NCI-H524 treated with DMSO at 0.1 percent for 48 hours (cell line): ENCODE measurements at regions not wholly inside any gene's neighbourhood (a gene's known extent, or its start where the extent isn't known, plus 50 kb on each side); places are given as distances from the start of the nearest gene placed in this dataset.
"Not testable (repeated sequence)": the region's sequence is repeated elsewhere in the genome, so short reads cannot be mapped to it uniquely, and the experiment has no call there.

Experiments
- DNase-seq: peaks from one replicate; lab custom pipeline; 2025; lab: John Stamatoyannopoulos, UW

DNA sequence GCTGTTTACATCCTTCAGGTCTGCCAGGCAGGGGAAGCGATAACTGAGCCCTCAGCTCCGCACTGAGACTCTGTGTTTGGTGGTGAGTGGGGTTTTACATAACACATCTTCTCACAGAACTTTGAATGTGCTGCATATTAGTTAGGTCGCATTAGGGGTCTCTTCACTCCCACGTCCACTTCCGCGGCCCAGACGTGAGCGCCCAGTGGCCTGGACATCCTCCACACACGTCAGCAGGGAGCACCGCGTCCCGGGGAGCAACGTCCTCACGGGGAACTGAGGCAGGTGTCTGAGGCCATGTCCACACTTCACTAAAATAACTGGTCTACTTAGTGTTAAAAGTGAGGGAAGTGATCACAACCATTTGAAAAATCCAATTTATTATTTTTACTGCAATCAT, 100.4 kb upstream of the SATB2 start:
- no peak for DNase-seq

DNA sequence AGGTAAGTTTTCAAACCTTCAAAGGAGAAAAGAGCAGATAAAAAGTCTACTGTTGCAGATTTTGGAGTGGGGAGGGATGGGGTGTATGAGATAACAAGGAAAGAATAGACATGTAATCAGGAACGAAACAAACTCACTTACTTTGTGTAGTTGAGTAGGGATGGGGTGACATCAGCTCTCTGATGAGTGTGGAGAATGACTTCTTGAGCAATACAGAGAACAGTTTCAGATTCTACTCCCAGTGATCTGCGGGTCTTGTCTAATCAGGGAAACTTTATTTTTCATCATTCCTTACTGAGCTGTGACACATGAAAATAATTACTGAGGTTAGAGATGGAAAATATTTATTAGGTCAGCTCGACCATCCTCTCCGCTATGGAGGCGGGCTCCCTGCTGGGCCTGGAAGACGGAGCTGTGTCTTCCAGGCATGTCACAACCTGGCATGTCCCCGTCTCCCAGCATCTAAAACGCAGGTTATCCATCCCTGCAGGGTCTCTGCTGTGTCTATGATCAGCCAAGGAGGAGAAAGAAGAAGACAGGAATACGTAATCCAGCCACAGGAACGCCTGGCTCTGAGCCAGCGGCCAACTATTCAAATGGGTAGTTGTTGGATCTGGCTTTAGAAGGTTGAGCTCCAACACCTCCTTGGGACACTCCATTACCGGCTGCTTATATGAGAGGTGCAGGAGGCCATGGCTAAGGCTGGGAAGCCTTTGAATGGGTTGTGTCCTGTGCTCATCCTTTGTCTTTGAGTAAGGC, 99.0 kb upstream of the SATB2 start:
- DNase-seq, result no peak

GRCh38 chr2:199554026-199554425, 96.3 kb upstream of the SATB2 start:
- no peak for DNase-seq

GRCh38 chr2:199552141-199552540, 94.4 kb upstream of the SATB2 start:
- DNase-seq, result no peak

GRCh38 chr2:199543606-199544172, 86.0 kb upstream of the SATB2 start:
- DNase-seq, result no peak

- no peak for DNase-seq
Measured at GRCh38 chr2:199535445-199536177, 77.9 kb upstream of the SATB2 start.

- DNase-seq, result not testable (repeated sequence)
Measured at GRCh38 chr2:199533873-199534272, 76.1 kb upstream of the SATB2 start.

DNA sequence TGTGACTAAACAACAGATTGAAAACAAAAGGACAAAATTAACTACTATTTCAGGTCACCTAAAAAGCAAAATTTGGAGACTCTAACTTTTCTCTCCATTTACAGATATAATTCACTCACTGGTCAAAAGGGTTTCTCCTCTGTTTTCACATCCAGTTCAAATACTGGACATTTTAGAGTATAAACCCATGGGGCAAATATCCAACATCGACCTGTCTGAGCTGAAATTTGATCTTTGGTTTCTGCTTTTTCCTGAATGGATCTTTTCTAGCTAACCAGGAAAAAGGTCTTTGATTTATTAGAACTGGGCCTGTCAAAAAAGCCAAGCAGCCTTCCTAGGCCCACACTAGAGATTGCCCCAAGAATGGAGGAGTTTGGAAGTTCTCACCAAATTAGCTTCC, 69.3 kb upstream of the SATB2 start:
- no peak for DNase-seq

- DNase-seq, result no peak
Measured at GRCh38 chr2:199524689-199525574, 67.2 kb upstream of the SATB2 start.

DNA sequence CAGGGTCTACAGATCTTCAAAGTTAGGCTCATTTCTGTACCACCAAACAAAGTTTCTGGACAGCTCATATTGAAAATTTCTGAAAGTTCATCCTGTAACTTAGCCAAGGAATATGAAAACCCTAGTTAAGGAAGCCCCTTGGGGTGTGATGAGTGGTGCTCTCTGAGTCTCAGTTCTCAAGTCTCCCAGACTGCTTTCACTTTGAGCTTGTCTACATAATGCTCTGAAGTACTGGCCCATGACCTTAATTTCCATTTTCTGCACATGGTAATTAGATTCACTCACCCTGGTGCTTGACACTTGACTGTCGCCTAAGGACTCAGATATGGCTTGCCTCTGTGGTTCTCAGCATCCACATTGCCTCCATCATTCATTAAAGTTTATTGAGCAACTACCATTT, 51.7 kb upstream of the SATB2 start:
- DNase-seq, result no peak
